Panc1 (cell line): ENCODE measurements at regions not wholly inside any gene's neighbourhood (a gene's known extent, or its start where the extent isn't known, plus 50 kb on each side); places are given as distances from the start of the nearest gene placed in this dataset.

Experiments
- ATAC-seq: fragments of 200-7000 bp; cut with Tn5 transposase; 2 replicates; pipeline ENCODE4 v1.9.1; 2020; ENCODE audit warnings: mild to moderate bottlenecking, moderate library complexity
- BruUV-seq: library from RNA; stranded (reverse); fragments of 400-500 nt; replicated peaks from 2 replicates; lab custom pipeline; 2021; lab: Mats Ljungman, UMichigan
- CTCF ChIA-PET: fragments of 300-600 bp; sonication (Branson Sonifier 250); formaldehyde crosslinking; loops from one replicate; lab custom pipeline; 2022; ENCODE audit warnings: antibody characterized with exemption; lab: Charles Lee
- POLR2A ChIA-PET: fragments of 300-600 bp; sonication (Branson Sonifier 250); formaldehyde crosslinking; loops from one replicate; lab custom pipeline; 2022; ENCODE audit warnings: antibody characterized with exemption; lab: Charles Lee
- DNase-seq: peaks from one replicate; pipeline ENCODE4 v3.0.0-alpha.2; 2010; ENCODE audit warnings: low read depth, low spot score
- H3K27ac ChIP-seq: 2 replicates; pipeline ENCODE4 v1.5.1; 2011; ENCODE audit warnings: mild to moderate bottlenecking, low read length, inconsistent platforms
- H3K27me3 ChIP-seq: fragments of 200-500 bp; sonication (Bioruptor generic); 2 replicates; pipeline ENCODE4 v1.6.0; 2014; ENCODE audit warnings: low read length, inconsistent platforms; ENCODE audit not compliant: control insufficient read depth, insufficient read depth
- H3K36me3 ChIP-seq: fragments of 200-500 bp; sonication (Bioruptor generic); 2 replicates; pipeline ENCODE4 v1.5.1; 2014; ENCODE audit warnings: inconsistent platforms, mild to moderate bottlenecking, low read length, moderate library complexity; ENCODE audit not compliant: control insufficient read depth, insufficient read depth
- H3K4me1 ChIP-seq: 2 replicates; pipeline ENCODE4 v1.5.1; 2011; ENCODE audit warnings: inconsistent platforms, mild to moderate bottlenecking, low read length, moderate library complexity; ENCODE audit not compliant: control insufficient read depth, insufficient read depth
- H3K4me3 ChIP-seq, 2 experiments: 2 replicates each; pipeline ENCODE4 v1.5.1; 2011 to 2012; ENCODE audit warnings: low read depth in 2 of 2, low read length in 2 of 2, mild to moderate bottlenecking in 2 of 2, inconsistent platforms in 1 of 2, moderate library complexity in 1 of 2
- H3K9me3 ChIP-seq: fragments of 200-500 bp; sonication (Bioruptor generic); 2 replicates; pipeline ENCODE4 v1.5.1; 2014; ENCODE audit warnings: low read depth, mild to moderate bottlenecking, inconsistent platforms, low read length, moderate library complexity; ENCODE audit not compliant: control insufficient read depth, insufficient read depth
- POLR2AphosphoS5 ChIP-seq: IDR thresholded peaks from 2 replicates; pipeline ENCODE4 v1.6.1; 2012; ENCODE audit warnings: mild to moderate bottlenecking, low read depth, low read length, moderate library complexity
- REST ChIP-seq, 2 experiments: IDR thresholded peaks; 2 replicates each; pipeline ENCODE4 v1.6.1; 2011 to 2012; ENCODE audit warnings: low read depth in 2 of 2, control low read depth in 1 of 2, low read length in 1 of 2, mild to moderate bottlenecking in 1 of 2, moderate library complexity in 1 of 2; ENCODE audit not compliant: insufficient read depth in 1 of 2
- SIN3A ChIP-seq: IDR thresholded peaks from 2 replicates; pipeline ENCODE4 v1.6.1; 2012; ENCODE audit warnings: low read depth, mild to moderate bottlenecking, low read length, moderate library complexity, borderline replicate concordance; ENCODE audit not compliant: insufficient read depth
- TCF7L2 ChIP-seq: IDR thresholded peaks from 2 replicates; pipeline ENCODE4 v1.6.1; 2011; ENCODE audit warnings: mild to moderate bottlenecking, low read depth, low read length, inconsistent platforms
- in situ Hi-C: cut with HindIII; loops from 2 replicates; pipeline ENCODE4 v1.10.0; 2016; ENCODE audit warnings: low sequenced_read_pairs, low pct_unique_long_range_greater_than_20kb
- intact Hi-C: fragments of 100-400 bp; cut with micrococcal nuclease; formaldehyde crosslinking; loops from one replicate; pipeline ENCODE4 v1.10.0; 2022; ENCODE audit not compliant: unreplicated experiment
- TF ChIP-seq, protein P1 (sequence below): fragments of 450-650 bp; IDR thresholded peaks from 2 replicates; pipeline ENCODE4 v1.5.1; 2017; ENCODE audit warnings: mild to moderate bottlenecking

DNA sequence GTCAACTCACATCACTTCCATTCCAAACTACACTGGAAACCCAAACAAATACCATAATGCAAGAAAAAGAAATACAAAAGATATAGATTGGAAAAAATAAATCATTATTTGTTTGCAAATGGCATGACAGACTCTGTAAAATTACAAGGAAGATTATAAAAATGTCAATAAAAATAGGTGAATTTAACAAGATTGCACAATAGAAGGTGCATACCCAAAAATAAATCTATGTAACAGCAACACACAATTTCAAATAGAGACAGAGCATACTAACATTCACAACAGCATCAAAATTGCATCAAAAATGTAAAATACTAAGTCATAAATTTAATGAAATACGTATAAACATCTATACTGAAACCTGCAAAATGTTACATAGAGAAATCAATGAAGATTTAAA is 1140.0 kb upstream of the GJE1 start:
- TF ChIP-seq POLR2AphosphoS5 (no peak), SIN3A (no peak), TCF7L2 (no peak), REST (IDR thresholded peaks at IDR 0.05; ENCODE audit: insufficient read depth in 1 of 2, low read depth in 2 of 2, low read length in 1 of 2) (no peak)
- TF ChIP-seq, protein P1, sequence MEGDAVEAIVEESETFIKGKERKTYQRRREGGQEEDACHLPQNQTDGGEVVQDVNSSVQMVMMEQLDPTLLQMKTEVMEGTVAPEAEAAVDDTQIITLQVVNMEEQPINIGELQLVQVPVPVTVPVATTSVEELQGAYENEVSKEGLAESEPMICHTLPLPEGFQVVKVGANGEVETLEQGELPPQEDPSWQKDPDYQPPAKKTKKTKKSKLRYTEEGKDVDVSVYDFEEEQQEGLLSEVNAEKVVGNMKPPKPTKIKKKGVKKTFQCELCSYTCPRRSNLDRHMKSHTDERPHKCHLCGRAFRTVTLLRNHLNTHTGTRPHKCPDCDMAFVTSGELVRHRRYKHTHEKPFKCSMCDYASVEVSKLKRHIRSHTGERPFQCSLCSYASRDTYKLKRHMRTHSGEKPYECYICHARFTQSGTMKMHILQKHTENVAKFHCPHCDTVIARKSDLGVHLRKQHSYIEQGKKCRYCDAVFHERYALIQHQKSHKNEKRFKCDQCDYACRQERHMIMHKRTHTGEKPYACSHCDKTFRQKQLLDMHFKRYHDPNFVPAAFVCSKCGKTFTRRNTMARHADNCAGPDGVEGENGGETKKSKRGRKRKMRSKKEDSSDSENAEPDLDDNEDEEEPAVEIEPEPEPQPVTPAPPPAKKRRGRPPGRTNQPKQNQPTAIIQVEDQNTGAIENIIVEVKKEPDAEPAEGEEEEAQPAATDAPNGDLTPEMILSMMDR: no peak
- DNase-seq: no peak
- ChIA-PET POLR2A (no interaction called here), CTCF (no interaction called here)
- in situ Hi-C loops: no loop called here
- Histone ChIP-seq H3K4me3 (no peak overlapping the region), H3K4me1 (peaks cover 3% of the 10 kb centered on the region; the same call in 1 of the 2 replicates), H3K9me3 (peaks cover 11% of the 10 kb centered on the region), H3K27ac (no peak overlapping the region), H3K27me3 (no peaks in the 10 kb centered on the region), H3K36me3 (no peaks in the 10 kb centered on the region)
- intact Hi-C loops: no loop called here
- ATAC-seq: no peak
- BruUV-seq: no TSS peak

DNA sequence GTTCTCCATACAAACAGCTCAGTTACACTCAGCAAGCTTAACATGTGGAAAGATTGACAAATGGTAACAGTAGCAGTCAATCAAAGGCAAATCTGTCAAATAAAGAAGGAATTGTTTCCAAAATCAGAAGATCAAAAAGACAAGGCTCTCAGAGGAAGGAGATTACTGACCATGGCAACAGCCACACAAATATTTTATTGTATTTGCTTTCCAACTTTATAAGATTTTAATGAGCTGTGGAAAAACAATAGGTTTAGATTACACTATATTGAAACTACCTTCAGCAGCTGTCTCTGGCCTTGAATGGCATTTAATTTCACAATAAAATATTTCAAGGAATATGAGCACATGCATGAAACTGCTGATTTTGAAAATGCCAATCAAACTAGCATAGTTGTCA is 1143.9 kb upstream of the GJE1 start:
- POLR2A ChIA-PET: interaction anchor here (0.6 kb wide), 1 partner anchor 30 kb away, joined by 3 read pairs; no protein-coding TSS in a partner anchor
- ATAC-seq: peak; percentile 75

More for the DNA sequence above, 1143.9 kb upstream of the GJE1 start:
- in situ Hi-C loops (no loop called here), intact Hi-C loops (no loop called here)
- Histone ChIP-seq H3K4me1 (peaks cover 3% of the 10 kb centered on the region; the same call in 1 of the 2 replicates), H3K9me3 (peaks cover 6% of the 10 kb centered on the region; the same call in 1 of the 2 replicates), H3K27ac (peak overlapping the region; percentile 74; the same call in 1 of the 2 replicates), H3K27me3 (no peaks in the 10 kb centered on the region), H3K36me3 (no peaks in the 10 kb centered on the region), H3K4me3 (no peak overlapping the region)
- DNase-seq: no peak
- CTCF ChIA-PET: no interaction called here
- no peak for TF ChIP-seq SIN3A
- TF ChIP-seq POLR2AphosphoS5: peak; percentile 43; the same call in 1 of the 2 replicates
- no peak for TF ChIP-seq REST (IDR thresholded peaks at IDR 0.05; ENCODE audit: insufficient read depth in 1 of 2, low read depth in 2 of 2, low read length in 1 of 2)
- TF ChIP-seq, protein P1: no peak
- TF ChIP-seq TCF7L2: peak; percentile 98
- no TSS peak for BruUV-seq
